GM12864 (cell line): ENCODE measurements at regions not wholly inside any gene's neighbourhood (a gene's known extent, or its start where the extent isn't known, plus 50 kb on each side); places are given as distances from the start of the nearest gene placed in this dataset.

Source experiments
- DNase-seq: peaks from one replicate; pipeline ENCODE4 v3.0.0-alpha.2; 2011; ENCODE audit warnings: low read depth
- H3K4me3 ChIP-seq: 2 replicates; pipeline ENCODE4 v1.5.1; 2011; ENCODE audit warnings: mild to moderate bottlenecking, low read depth, low read length, control low read depth
- TF ChIP-seq, protein P1 (sequence below): IDR thresholded peaks from 2 replicates; pipeline ENCODE4 v1.5.1; 2011; ENCODE audit warnings: low read depth, mild to moderate bottlenecking, moderate library complexity, low read length, control low read depth, inconsistent platforms; ENCODE audit errors: missing control alignments

- TF ChIP-seq, protein P1, sequence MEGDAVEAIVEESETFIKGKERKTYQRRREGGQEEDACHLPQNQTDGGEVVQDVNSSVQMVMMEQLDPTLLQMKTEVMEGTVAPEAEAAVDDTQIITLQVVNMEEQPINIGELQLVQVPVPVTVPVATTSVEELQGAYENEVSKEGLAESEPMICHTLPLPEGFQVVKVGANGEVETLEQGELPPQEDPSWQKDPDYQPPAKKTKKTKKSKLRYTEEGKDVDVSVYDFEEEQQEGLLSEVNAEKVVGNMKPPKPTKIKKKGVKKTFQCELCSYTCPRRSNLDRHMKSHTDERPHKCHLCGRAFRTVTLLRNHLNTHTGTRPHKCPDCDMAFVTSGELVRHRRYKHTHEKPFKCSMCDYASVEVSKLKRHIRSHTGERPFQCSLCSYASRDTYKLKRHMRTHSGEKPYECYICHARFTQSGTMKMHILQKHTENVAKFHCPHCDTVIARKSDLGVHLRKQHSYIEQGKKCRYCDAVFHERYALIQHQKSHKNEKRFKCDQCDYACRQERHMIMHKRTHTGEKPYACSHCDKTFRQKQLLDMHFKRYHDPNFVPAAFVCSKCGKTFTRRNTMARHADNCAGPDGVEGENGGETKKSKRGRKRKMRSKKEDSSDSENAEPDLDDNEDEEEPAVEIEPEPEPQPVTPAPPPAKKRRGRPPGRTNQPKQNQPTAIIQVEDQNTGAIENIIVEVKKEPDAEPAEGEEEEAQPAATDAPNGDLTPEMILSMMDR: no peak
- DNase-seq: no peak
- H3K4me3 ChIP-seq: no peak overlapping the region
Observed at GRCh38 chrX:117543885-117544284, 572.7 kb downstream of the KLHL13 start.

DNA sequence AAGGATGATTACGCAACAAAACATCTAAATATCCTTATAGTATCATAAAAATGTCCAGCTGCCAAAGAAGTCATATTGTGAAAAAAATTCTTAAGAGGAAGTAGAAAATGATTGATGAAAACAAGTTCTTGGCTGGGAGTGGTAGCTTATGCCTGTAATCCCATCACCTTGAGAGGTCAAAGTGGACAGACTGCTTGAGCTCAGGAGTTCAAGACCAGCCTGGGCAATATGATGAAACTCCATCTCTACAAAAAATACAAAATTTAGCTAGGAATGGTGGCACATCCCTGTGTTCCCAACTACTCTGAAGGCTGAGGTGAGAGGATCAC is 577.6 kb downstream of the KLHL13 start:
- TF ChIP-seq, protein P1: no peak
- no peak for DNase-seq
- no peak overlapping the region for H3K4me3 ChIP-seq

DNA sequence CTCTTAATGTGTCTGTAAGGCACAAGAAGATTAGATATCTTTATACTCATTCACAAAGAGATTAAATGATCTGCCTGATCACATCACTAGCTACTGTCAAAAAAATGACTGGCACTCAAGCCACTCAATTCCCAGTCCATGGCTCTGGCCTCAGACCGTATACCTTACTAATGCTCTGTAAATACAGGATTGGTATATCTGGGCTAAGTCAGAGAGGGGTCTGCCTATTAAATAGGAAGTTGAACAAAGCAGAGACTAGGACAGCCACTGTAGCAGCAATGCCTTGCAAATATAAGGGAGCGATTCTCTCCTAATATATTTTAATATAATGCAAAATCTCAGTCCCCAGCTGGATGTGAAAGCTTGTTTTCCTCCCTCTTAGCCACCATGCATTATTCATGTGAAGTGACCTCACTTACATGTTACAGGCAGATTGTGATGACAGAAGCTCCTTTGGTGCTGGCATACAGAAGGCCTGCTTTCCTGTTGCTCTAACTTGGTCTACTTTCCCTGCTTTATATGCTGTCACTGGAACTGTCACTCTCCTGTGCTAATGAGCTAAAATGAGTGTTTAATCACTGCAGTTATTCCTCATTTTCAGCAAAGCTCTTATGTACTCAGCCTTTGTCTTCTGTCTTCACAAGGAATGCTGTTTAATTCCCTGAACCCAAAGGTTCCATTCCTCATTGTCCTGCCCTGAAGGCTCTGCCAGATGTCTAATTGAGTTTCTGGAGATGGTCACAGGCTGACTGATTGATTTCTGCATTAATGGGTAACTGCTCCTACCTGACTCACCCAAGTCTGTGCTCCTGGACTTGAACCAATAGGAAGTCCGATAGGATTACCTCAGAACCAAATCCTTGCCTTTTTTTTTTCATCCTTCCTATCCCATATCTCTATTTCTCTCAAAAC is 578.2 kb downstream of the KLHL13 start:
- TF ChIP-seq, protein P1: no peak
- DNase-seq: no peak
- H3K4me3 ChIP-seq: no peak overlapping the region

- H3K4me3 ChIP-seq: no peak overlapping the region
Observed at GRCh38 chrX:117532339-117532738, 584.3 kb downstream of the KLHL13 start.

DNA sequence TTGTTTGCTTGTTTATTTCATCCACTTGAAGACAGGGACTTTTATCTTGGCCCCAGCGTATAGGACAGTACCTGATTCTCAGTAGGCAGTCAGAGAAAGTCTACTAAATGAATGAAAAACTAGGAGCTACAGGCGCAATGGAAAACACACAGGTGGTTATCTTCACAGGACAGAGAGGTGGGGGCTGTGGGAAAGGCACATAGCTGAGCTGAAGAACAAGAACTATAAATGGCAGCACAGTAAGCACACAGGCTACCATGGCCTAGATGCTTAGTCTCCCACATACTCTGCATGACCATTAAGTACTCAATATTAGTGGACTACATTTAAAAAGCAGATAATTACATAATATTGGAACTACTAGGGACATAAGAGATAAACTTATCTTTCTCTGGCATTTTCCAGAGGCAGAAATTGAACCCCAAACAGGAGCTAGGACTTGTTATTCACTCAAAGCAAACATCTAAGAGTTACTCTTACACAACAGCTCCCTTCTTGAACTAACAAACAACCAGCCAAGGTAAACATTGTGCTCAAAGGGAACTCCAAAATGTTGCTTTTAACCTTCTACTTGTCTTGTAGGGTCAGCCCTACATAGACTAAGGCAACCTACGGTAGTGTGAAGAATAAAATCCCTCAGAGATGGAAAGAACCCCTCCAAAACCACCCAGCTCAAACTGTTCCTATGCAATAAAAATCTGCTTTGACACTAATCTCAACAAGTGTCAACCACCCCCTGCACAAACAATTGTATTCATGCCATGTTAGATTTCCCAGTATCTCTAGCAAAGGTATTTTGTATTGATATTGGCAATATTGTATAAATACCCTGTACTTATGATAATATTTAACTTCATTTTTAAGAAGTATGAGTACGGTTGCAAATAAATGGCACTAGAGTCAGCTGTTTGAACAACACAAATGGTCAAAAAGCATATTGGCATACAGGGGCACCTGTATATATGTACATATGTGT is 593.6 kb downstream of the KLHL13 start:
- DNase-seq: no peak
- TF ChIP-seq, protein P1: no peak
- no peak overlapping the region for H3K4me3 ChIP-seq

More at GRCh38 chrX:117532339-117532738, 584.3 kb downstream of the KLHL13 start:
- TF ChIP-seq, protein P1: no peak
- no peak for DNase-seq

DNA sequence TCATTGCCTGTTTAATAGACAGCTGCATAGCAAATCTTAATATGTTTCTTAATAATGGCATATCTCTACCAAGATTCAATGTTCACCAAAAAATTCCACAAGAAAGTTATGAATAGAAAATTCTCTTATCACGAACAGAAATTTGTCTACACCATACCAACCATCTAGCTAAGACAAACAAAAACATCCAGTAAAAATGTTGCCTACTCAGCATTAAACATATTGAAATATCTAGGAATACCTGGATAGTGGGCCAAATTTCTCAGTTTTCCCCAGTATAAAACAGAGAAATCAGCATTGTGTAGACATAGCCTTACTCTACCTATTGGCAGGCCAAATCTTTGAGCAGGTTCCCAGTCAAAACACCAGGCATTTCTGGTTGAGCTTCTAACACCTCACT is 598.6 kb downstream of the KLHL13 start:
- no peak overlapping the region for H3K4me3 ChIP-seq
- DNase-seq: no peak
- TF ChIP-seq, protein P1: no peak
